SU-DHL-6 (cell line): ENCODE measurements at regions not wholly inside any gene's neighbourhood (a gene's known extent, or its start where the extent isn't known, plus 50 kb on each side); places are given as distances from the start of the nearest gene placed in this dataset.
"Not testable (repeated sequence)": the region's sequence is repeated elsewhere in the genome, so short reads cannot be mapped to it uniquely, and the experiment has no call there.

Experiments
- H2AFZ ChIP-seq: fragments of 200-600 bp; sonication (generic); 2 replicates; pipeline ENCODE4 v1.6.1; 2014; ENCODE audit warnings: low read depth, mild to moderate bottlenecking, moderate library complexity, mixed read lengths, antibody characterized with exemption, low read length; ENCODE audit not compliant: severe bottlenecking
- H3F3A ChIP-seq: fragments of 200-600 bp; shearing (Covaris generic); 2 replicates; pipeline ENCODE4 v1.6.0; 2016; ENCODE audit warnings: antibody characterized with exemption, mild to moderate bottlenecking; ENCODE audit not compliant: insufficient read depth
- H3K27ac ChIP-seq: fragments of 200-600 bp; sonication (generic); 2 replicates; pipeline ENCODE4 v1.5.1; 2016; ENCODE audit warnings: low read depth, mild to moderate bottlenecking, low read length, moderate library complexity, mixed read lengths
- H3K27me3 ChIP-seq: fragments of 200-600 bp; sonication (generic), shearing (Covaris generic); 2 replicates; pipeline ENCODE4 v1.6.0; 2014; ENCODE audit warnings: mild to moderate bottlenecking, low read length
- H3K36me3 ChIP-seq: fragments of 200-600 bp; sonication (generic); 2 replicates; pipeline ENCODE4 v1.6.1; 2014; ENCODE audit warnings: mild to moderate bottlenecking, low read length, mixed read lengths
- H3K4me2 ChIP-seq: fragments of 300-600, 200-600 bp; shearing (Covaris generic), sonication (generic); 2 replicates; pipeline ENCODE4 v1.6.0; 2014; ENCODE audit warnings: low read length, low read depth, mild to moderate bottlenecking; ENCODE audit not compliant: poor library complexity, severe bottlenecking
- H3K4me3 ChIP-seq: fragments of 200-600 bp; sonication (generic); 2 replicates; pipeline ENCODE4 v1.5.1; 2014; ENCODE audit warnings: antibody characterized with exemption, low read length, mild to moderate bottlenecking, mixed read lengths; ENCODE audit not compliant: insufficient read depth, poor library complexity, severe bottlenecking
- H3K79me2 ChIP-seq: fragments of 200-600 bp; sonication (generic); 2 replicates; pipeline ENCODE4 v1.6.1; 2014; ENCODE audit warnings: mild to moderate bottlenecking, low read length, moderate library complexity; ENCODE audit not compliant: insufficient read depth
- H3K9ac ChIP-seq: fragments of 200-600 bp; sonication (generic); 2 replicates; pipeline ENCODE4 v1.7.0; 2014; ENCODE audit warnings: mild to moderate bottlenecking, low read length
- H3K9me2 ChIP-seq: fragments of 200-600 bp; sonication (generic); replicated peaks from 2 replicates; pipeline ENCODE4 v1.6.1; 2014; ENCODE audit warnings: low read length; ENCODE audit not compliant: insufficient read depth
- H3K9me3 ChIP-seq: fragments of 200-600 bp; sonication (generic); 2 replicates; pipeline ENCODE4 v1.6.1; 2014; ENCODE audit warnings: low read length, mixed read lengths; ENCODE audit not compliant: insufficient read depth
- H4K20me1 ChIP-seq: fragments of 200-600 bp; sonication (generic); 2 replicates; pipeline ENCODE4 v1.6.1; 2014; ENCODE audit warnings: low read depth, mild to moderate bottlenecking, antibody characterized with exemption, low read length, moderate library complexity, mixed read lengths
- CTCF ChIP-seq: fragments of 200-600 bp; sonication (generic); IDR thresholded peaks from one replicate; pipeline ENCODE4 v1.5.1; 2017; ENCODE audit warnings: antibody characterized with exemption, mild to moderate bottlenecking, low read length, moderate library complexity; ENCODE audit not compliant: insufficient read depth, poor library complexity, severe bottlenecking
- EZH2phosphoT487 ChIP-seq: fragments of 200-600 bp; sonication (generic), shearing (Covaris generic); conservative IDR thresholded peaks from 2 replicates; pipeline ENCODE4 v1.6.1; 2018; ENCODE audit warnings: mild to moderate bottlenecking, antibody characterized with exemption, low read length, moderate library complexity, mixed read lengths

- Histone ChIP-seq H3K4me3 (no peak overlapping the region), H3K27me3 (no peaks in the 10 kb centered on the region), H3K9me2 (no peaks in the 10 kb centered on the region), H3K9me3 (no peaks in the 10 kb centered on the region), H2AFZ (peak overlapping the region; percentile 24), H4K20me1 (no peaks in the 10 kb centered on the region), H3K4me2 (peak overlapping the region; percentile 54), H3K27ac (peak overlapping the region; percentile 98), H3K9ac (peak overlapping the region; percentile 49), H3K36me3 (no peaks in the 10 kb centered on the region), H3K79me2 (no peaks in the 10 kb centered on the region), H3F3A (peaks cover 72% of the 10 kb centered on the region)
- no peak for TF ChIP-seq CTCF
- TF ChIP-seq EZH2phosphoT487, result no peak
Measured at GRCh38 chr3:177337541-177338331, 140.5 kb upstream of the TBL1XR1 start.

GRCh38 chr3:177338697-177339219, 141.5 kb upstream of the TBL1XR1 start:
- Histone ChIP-seq H3K27ac (peak overlapping the region; percentile 98), H4K20me1 (no peaks in the 10 kb centered on the region), H3F3A (peaks cover 75% of the 10 kb centered on the region), H3K4me3 (no peak overlapping the region), H3K36me3 (no peaks in the 10 kb centered on the region), H3K79me2 (no peaks in the 10 kb centered on the region), H3K27me3 (no peaks in the 10 kb centered on the region), H3K9me2 (no peaks in the 10 kb centered on the region), H2AFZ (no peak overlapping the region), H3K9me3 (no peaks in the 10 kb centered on the region), H3K4me2 (peak overlapping the region; percentile 54), H3K9ac (peak overlapping the region; percentile 49)
- no peak for TF ChIP-seq EZH2phosphoT487
- no peak for TF ChIP-seq CTCF

- not testable (repeated sequence) for H3K4me3 ChIP-seq, H3K27me3 ChIP-seq, H4K20me1 ChIP-seq, H3K36me3 ChIP-seq, H3K9me3 ChIP-seq, H3K9me2 ChIP-seq, H3K79me2 ChIP-seq, H2AFZ ChIP-seq
- Histone ChIP-seq H3K27ac (peak overlapping the region; percentile 98), H3F3A (peaks cover 79% of the 10 kb centered on the region), H3K4me2 (peak overlapping the region; percentile 54), H3K9ac (peak overlapping the region; percentile 49)
Measured at GRCh38 chr3:177339220-177339703, 142.0 kb upstream of the TBL1XR1 start.

GRCh38 chr3:177340243-177340830, 143.1 kb upstream of the TBL1XR1 start:
- Histone ChIP-seq H3K9me2 (no peaks in the 10 kb centered on the region), H3K79me2 (no peaks in the 10 kb centered on the region), H3K4me2 (peak overlapping the region; percentile 79), H3F3A (peaks cover 78% of the 10 kb centered on the region), H2AFZ (no peak overlapping the region), H3K9ac (peak overlapping the region; percentile 84), H4K20me1 (no peaks in the 10 kb centered on the region), H3K27ac (peak overlapping the region; percentile 98), H3K4me3 (no peak overlapping the region), H3K9me3 (no peaks in the 10 kb centered on the region), H3K36me3 (no peaks in the 10 kb centered on the region), H3K27me3 (no peaks in the 10 kb centered on the region)
- no peak for TF ChIP-seq CTCF
- TF ChIP-seq EZH2phosphoT487, result no peak
